ENCODE measurements at regions not wholly inside any gene's neighbourhood (a gene's known extent, or its start where the extent isn't known, plus 50 kb on each side); places are given as distances from the start of the nearest gene placed in this dataset.

DNA sequence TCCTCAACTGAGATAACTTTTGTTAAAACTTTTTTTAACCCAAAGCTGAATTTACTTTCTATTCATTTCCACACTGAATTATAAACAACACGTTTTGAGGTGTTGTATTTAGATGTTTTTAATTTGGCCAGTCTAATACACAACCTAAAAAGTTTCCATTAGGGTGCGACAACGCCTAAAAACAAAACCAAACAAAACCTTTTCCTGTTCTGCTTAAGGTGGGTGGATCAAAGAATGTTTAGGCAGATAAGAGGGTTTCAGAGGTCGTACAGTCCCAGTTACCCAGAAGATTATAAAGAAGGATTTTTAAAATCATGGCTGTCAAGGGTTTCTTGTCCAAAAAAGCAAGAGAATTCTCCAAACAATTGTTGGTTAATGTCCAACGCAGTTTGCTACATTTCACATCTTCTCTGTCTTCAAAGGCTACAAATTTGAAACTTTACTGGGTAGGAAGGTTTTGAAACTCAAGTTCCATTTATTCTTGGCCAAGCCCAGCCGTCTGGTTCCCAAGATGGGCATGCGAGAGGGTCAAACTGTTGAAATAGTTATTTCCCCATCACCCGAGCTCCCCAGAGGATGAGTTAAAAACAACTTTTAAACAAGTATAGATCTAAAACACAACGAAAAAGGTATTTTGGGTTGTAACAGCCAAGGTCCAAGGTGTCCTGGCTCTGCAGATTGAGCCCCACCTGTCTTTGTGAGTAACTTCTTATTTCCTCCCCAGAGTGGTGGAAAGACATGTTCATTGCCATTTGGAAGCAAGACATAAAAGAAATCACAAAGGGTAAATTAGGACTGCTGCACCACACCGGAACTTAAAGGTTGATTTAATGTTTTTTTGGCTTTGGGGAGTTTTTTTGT is 122.8 kb upstream of the MAP3K1 start:
- DNase-seq (ENCODE audit: low read depth in 4 of 4, low spot score in 2 of 4): no peak

DNA sequence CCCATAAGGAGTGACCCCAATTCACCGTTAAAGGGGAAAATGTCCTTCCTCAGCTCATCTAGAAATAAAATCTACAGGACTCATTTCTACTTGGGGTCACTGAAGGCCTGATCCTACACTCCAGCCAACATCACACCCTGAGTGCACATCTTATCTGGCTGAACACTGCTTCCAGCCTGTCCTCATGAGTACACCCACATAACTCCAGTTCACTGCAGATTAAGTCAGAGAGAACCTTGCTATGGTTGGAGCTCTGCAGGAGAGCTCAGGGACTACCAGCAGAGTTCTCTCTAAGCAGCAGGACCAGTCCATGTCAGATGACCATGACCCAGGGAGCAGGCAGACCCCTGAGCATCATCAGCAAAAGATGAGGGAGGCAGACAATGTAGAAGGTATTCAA is 126.9 kb upstream of the MAP3K1 start:
- DNase-seq (ENCODE audit: low read depth in 4 of 4, low spot score in 2 of 4): no peak

DNA sequence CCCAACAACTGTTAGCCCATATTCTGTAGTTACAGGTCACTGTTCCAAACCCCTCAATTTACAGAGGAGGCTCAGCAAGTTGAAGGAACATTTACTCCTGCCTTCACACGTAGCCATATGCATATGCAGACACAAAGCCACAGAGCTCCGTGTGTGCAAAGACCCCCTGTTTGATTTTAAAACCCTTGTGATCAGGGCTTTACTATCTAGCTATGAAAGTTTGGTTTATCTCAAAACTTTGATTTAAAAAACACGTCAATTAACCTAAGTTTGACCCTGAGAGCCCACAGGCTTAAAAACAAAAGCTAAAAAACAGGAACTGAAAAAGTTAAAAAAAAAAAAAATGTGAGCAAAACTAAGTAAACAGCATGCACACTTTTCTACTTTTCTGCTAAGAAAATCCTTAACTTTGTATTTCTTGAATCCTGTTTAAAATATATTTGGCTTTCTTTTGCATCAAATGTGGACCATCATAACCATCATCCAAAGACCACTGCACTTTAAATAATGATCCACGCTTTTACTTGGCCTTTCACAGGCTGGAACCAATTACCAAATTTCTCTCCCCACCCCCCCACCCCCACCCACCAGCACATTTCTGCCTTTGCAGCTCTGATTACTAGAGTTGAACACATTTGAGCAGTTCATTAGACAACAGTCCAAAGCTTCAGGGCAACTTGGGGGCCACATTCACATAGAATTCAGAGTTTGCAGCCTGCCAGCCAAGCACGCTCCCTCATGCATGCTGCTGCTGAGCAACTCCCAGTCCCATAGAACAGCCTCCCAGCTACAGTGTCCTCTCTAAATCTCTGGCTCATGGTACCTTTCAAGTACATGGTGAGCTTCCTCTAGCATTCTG is 128.8 kb upstream of the MAP3K1 start:
- DNase-seq (ENCODE audit: low read depth in 4 of 4, low spot score in 2 of 4): no peak

DNA sequence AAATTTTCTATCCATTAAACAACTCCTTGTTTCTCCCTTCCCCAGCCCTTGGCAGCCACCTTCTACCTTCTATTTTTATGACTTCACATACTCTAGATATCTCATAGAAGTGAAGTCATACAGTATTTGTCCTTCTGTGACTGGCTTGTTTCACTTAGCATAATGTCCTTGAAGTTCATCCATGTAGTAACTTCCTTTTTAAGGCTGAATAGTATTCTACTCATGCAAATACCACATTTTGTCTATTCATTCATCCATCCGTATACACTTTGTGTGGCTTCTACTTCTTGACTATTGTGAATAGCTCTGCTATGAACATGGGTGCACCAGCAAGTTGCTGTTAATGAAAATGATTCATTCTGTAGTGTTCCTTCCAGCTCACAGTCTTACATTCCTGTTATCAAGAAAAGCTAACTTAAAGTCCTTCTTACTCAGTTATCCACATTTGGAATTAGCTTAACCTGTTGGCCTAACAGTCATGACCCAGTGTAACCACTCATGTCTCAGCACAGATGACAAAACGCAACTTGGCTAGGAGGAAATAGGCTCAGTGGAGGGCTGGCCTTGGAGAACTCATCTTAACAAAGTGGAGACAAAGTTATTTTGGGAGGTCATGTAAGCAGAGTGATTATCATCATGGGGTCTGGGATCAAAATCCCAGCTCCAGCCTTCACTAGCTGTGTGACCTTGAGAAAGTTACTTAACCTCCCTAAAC is 129.7 kb upstream of the MAP3K1 start:
- no peak for DNase-seq (ENCODE audit: low read depth in 4 of 4, low spot score in 2 of 4)

DNA sequence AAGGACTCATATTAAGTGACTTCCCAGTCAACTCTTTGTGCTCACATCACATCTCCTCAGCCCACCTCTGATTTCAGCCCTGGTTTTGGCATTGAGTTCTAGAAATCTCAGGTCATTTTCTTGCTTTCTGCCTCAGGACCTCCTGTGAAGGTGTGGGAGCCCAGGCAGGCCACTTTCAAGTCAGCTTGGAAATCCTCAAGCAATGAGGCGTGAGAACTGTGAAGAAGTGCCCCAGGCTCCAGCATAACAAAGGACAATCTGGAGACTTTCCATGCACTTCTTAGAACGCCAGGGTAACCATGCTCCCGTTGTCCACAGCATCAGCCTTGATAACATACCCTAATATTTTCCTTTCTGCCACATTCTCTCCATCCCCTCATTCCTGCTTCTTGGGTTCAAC is 131.2 kb upstream of the MAP3K1 start:
- no peak for DNase-seq (ENCODE audit: low read depth in 4 of 4, low spot score in 2 of 4)

DNA sequence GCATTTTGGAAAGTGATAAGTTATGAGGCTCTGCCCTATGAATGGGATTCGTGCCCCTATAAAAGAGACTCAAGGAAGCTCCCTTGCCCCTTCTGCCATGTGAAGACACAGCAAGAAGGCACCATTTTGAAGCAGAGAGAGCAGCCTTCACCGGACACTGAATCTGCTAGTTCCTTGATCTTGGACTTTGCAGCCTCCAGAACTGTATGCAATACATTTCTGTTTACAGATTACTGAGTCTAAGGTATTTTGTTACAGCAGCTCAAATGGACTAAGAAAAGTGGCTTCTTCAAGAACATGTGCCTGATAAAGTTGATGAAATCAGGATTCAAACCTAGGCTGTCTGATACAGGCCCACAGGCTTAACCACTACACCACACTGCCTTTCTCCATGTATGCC is 131.6 kb upstream of the MAP3K1 start:
- no peak for DNase-seq (ENCODE audit: low read depth in 4 of 4, low spot score in 2 of 4)

DNA sequence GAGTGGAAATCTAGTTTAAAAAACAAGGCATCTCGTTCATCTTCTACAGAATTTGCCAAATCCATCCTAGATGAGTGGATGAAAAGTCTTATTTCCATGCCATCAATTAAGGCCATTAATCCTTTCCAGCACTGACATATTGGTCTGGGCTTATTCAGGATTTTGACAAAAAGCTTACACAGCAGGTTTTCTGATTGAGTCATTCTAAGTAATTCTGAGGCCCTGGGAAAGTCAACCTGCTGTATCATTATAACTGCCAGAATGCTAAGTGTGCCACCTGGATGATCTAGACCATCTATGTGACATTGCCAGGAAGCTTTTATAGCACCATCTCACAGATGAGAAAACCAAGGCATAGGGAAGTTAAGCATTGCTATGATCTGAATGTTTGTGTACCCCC is 132.1 kb upstream of the MAP3K1 start:
- no peak for DNase-seq (ENCODE audit: low read depth in 4 of 4, low spot score in 2 of 4)

DNA sequence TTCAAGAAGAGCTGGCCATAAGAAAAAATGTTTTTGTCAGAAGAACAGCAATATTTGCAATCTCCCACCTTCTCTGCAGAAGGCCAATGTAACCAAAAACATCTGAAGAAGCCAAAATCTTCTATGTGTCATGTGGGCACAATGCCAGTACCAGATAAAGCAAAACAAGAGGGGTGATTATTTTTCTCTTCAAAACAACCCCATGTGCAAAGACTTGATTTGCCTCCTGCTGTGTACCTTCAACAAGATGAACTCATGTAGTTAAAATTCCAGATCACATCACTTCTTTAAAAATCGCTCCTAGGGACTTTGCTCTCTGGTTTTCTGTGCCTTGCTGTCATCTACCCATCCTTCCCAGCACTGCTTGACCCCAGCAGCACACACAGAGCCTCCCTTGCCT is 134.0 kb upstream of the MAP3K1 start:
- no peak for DNase-seq (ENCODE audit: low read depth in 4 of 4, low spot score in 2 of 4)

DNA sequence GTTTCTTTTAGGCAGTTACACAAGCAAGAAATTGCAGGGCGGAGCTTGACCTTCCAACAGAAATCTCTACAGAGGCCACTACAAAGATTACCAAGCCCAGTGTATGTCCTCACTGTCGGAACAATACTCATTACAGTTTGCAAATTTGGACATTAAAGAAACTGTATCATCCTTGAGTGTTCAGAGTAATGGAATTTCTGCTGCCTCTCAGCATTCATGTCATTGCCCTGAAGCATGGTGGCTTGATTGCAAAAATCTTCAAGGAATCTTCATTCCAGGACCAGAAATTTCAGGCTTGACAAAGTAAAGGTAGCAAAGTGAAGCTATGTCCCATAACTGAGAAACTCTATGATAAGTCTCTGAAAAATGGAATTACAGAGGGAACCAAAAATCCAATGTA is 134.6 kb upstream of the MAP3K1 start:
- no peak for DNase-seq (ENCODE audit: low read depth in 4 of 4, low spot score in 2 of 4)

DNA sequence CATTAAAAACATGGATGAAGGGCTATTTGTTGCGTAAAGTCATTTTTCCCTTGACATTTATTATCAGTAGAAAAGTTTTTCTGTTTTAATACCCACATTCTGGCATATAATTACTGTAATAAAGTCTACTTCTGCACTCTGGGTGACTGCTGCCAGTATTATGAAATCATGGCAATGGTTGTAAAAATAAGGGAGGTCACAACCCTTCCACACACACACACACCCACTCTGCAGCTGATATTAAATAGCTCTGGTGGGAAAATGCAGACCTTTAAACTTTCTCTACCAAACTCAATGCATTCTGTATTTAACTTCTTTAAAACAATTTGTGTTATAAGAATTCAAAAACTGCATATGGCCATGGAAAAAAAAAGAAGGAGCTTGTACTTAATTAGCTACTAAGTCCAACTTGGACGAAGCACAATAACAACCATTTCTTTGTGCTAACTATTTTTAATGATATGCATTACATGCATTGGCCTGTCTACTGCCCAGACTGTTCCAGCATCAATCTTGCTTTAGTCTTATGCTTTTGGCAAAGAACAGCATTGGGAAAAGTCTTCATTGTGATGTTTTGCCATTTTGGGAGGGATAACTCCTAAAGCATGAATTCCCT is 137.6 kb upstream of the MAP3K1 start:
- no peak for DNase-seq (ENCODE audit: low read depth in 4 of 4, low spot score in 2 of 4)

DNA sequence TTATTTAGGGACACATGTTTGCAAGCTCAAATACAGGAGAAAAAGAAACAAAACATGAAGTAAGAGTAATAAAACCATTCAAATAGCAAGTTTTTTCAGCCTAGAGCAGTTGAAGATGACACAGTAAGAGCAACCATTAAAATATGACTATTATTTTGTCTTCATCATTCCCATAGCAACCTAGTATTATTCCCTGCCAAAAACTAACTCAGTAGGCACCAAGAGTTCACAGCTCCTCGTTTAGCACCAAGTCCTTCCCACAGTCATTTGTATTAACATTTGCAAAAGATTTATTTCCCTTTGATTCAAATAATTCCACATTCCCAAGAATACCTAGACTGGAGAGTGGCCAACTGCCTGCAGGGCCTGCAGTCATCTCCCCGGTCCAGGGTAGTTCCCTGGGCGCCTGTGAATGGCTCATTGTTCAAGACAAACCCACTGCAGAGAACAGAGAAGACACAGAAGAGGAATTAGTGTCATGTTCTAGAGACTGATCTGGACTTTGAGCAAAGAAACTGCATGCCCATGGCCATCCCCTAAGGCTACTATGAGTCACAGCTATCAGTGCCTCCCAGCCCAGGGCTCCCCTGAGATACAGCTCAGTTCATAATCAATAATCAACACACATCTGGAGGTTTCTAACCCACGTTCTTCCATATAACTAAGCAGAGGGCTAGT is 139.1 kb upstream of the MAP3K1 start:
- no peak for DNase-seq (ENCODE audit: low read depth in 4 of 4, low spot score in 2 of 4)

DNA sequence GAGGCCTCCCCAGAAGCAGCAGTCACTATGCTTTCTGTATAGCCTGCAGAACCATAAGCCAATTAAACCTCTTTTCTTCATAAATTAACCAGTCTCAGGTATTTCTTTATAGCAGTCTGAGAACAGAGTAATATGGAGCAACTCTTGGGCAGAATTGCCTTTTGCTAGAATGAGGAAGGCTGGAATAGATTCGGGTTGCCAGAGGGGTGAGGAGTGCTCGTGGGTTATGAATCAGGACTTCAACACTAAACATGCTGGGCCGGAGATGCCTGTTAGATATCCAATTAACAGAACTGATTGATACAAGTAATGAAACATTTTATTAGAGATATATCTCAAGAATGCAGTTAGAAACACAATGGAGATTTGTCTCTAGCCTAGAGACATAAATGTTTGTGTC is 140.9 kb upstream of the MAP3K1 start:
- no peak for DNase-seq (ENCODE audit: low read depth in 4 of 4, low spot score in 2 of 4)

DNA sequence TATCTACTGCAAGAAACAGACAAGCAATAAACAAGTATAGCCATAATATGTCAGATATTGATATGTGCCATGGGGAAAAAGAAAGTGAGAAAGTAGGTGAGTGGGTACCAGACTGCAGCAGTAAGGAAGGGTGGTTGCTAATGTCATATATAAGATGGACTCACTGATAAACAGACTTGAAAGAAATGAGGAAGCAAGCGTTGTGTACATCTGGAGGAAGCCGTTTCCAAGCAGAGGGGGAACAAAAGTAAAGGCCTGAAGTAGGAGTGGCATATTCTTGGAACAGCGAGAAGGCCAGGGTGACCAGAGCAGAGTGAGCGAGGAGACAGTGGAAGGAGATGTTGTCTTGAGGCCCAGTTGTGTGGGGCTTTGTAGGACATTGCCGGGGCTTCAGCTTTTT is 142.2 kb upstream of the MAP3K1 start:
- DNase-seq (ENCODE audit: low read depth in 4 of 4, low spot score in 2 of 4): no peak

DNA sequence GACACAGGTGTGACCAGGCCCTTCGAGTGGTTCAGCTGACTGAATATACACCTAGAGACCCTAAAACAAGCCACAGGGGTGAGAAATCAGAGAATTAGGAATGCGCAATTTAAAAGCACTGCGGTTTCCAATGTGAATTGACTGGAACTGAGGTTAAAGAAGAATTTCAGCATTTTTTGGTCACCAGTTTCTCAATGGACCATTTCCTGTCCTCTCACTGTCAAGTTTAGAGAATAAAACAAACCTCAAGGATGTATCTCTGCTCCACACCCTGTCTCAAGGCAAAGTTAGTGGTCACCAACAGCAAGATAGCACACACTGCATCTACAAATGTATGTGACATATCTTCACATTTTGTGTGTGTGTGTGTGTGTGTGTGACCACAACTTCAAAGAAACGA is 143.8 kb upstream of the MAP3K1 start:
- DNase-seq (ENCODE audit: low read depth in 4 of 4, low spot score in 2 of 4): no peak

DNA sequence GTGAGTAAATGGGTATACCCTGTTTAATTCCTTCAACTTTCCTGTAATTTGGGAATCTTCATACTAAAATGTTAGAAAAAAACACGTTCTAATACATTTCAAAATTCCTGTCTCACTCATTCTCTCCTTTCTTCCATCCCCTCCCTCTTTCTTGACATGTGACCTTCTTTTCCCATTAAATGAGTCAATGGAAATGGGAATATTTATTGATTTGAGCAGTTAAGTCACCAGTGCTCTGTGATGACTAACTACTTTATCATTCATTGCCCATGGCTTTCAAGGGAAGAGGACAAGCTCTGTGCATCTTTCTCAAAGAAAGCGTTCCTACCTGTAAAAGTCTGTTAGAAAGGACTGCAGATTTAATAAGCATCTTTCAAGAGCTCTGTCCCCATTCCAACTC is 144.4 kb upstream of the MAP3K1 start:
- no peak for DNase-seq (ENCODE audit: low read depth in 4 of 4, low spot score in 2 of 4)

DNA sequence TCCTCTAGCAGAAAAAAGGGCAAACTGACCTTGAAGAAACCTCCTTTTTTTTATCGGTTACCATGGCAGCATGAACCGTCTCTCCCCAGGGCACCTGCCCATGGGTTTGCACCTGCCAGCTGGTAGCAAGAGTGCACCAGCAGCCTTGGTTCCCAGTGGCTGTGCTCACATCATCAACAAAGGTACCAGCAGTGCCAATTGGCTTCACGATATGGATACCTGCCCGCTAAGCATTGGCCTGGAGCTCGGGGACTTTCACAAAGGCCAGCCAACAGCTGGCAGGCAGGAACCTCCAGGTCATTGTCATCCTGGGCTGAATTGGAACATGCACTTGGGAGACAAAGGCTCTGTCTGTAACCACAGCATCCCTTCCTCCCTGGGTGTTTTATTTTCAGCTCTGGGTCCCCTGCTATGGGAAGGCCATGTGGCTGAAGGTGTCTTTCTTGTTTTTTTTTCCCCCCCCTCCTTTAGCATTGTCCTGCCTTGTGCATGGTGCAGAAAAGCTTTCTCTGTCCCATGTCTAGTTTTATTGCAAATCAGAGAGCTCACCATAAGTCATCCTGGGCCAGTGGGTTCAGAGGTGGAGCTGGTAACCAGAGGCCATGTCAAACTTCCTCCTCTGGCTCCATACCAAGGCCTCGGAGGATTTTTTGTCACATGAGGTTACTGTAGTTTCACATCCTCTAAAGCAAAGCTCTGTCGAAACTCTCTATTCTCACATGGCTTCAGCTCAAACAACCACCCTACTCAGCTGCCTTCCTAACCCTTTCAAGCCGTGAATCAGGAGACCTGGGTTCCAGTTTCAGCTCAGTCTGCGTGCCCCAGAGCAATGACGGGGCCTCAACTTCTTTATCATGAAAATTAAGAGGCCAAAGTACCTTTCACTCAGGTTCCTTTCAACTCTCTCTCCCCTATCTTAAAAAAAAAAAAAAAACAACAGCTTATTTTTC is 145.5 kb upstream of the MAP3K1 start:
- no peak for DNase-seq (ENCODE audit: low read depth in 4 of 4, low spot score in 2 of 4)

DNA sequence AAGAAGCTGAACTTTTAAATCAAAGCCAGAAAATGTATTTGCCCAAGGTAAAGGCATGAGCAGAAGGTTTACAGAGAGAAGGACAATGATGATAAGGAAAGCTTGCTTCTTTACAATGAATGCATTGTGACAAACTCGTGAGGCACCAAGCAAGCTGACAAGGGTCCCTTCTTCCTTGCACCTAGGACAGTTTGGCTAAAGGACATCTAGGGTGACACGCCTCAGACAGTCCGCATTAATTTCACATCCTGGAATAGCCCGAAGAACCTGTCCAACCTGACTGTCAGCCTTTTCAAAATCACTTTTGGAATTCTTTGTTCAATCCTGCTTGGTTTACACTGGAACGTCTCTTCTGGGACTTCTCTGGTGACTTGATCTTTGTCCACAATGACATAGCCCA is 146.4 kb upstream of the MAP3K1 start:
- DNase-seq (ENCODE audit: low read depth in 4 of 4, low spot score in 2 of 4): no peak

DNA sequence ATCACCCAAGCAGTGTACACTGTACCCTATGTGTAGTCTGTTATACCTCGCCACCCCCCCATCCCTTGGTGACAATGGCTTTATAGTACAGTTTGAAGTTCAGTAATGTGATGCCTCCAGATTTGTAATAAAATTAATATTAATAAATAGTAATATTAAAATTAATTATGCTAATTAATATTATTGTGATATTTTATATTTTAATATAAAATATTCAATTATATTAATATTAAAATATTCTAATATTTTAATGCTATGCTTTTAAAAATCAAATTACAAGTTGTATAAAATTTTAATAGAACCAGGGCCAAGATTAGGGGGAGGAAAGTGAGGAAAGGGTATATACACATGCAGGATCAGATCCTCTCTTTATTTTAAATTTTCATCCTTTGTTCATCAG is 147.7 kb upstream of the MAP3K1 start:
- DNase-seq (ENCODE audit: low read depth in 4 of 4, low spot score in 2 of 4): no peak

DNA sequence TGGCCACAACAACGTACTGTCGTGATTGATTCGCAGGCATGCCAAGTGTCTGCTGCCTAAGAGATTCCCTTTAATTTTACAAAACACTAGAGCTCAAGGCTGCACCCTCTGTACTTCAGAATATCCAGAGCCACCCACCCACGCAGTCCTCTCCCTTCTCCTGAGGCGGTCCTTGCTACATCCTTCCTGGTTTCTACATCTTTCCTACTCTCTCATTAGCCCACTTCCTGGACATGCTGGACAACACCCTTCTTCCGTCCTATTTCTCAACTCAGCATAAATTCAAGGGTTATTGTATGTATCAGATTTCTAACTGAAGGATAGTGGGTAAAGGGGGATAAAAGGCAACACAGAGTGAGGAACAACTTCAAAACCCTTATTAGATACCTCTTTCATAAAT is 148.4 kb upstream of the MAP3K1 start:
- DNase-seq (ENCODE audit: low read depth in 4 of 4, low spot score in 2 of 4): no peak

Data from left renal cortex interstitium (tissue), 4 donors.